Right kidney (tissue), 1 donor: ENCODE measurements at regions not wholly inside any gene's neighbourhood (a gene's known extent, or its start where the extent isn't known, plus 50 kb on each side); places are given as distances from the start of the nearest gene placed in this dataset.

ENCODE experiments used
- DNase-seq: peaks from one replicate; pipeline ENCODE4 v3.0.0-alpha.2; 2016

- no peak for DNase-seq
Measured at GRCh38 chr6:115404446-115404845, 656.2 kb downstream of the FRK start.

DNA sequence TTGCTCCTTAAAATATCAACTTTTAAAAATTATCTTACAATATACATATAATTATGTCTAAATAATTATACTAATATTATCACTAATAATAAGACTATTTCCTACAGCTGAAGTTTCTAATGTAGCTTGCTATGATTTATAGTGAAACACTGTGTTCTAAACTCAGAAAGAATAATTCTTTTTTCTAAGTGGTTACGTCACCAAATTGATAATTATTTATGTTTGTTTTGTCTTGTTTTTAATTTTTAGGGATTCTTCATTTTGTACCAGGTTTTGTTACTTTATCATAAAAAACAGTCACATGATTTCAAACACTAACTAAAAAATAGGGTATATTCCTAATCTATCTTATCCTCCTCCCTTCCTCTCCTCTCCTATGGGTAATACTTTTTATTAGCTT lies 662.1 kb downstream of the FRK start:
- DNase-seq: no peak

DNA sequence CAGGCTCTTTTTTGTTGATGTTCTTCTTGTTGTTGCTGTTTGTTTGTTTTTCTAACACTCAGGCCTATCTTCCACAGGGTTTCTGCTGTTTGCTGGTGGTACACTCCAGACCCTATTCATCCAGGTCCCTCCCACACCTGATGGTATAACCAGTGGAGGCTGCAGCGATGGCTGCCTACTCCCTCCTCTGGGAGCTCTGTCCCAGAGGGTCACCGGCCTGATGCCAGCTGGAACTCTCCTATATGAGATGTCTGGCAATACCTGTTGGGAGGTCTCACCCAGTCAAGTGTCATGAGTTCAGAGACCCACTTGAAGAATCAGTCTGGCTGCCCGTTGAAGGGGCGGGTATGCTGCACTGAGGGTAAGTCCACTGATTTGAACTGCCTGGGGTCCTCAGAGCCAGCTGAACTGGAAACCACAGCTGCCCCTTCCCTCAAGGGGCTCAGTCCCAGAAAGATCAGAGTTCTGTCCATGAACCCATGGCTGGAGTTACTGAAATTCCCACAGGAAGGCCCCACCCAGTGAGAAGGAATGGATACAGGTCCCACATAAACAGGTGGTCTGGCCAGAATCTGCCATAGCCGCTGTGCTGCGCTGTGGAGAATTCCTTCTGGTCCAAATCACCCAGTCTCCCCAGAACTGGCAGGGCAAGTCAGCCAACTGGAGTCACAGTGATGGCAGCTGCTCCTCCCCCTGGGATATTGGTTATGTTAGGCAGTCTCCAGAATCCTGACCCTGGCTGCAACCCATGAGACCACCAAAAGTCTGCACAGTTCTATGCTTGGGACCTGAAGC lies 664.4 kb downstream of the FRK start:
- no peak for DNase-seq

DNA sequence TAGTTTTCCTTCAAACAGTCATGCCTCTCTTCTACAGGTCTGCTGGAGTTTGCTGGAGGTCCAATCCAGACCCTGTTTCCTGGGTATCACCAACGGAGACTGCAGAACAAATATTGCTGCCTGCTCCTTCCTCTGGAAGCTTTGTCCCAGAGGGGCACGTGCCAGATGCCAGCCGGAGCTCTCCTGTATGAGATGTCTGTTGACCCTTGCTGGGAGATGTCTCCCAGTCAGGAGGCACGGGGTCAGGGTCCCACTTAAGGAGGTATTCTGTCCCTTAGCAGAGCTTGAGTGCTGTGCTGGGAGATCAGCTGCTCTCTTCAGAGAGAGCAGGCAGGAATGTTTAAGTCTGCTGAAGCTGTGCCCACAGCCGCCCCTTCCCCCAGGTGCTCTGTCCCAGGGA lies 666.9 kb downstream of the FRK start:
- no peak for DNase-seq

- DNase-seq: no peak
Measured at GRCh38 chr6:115370202-115370601, 690.5 kb downstream of the FRK start.

- DNase-seq: no peak
Measured at GRCh38 chr6:115365783-115366182, 694.9 kb downstream of the FRK start.

DNA sequence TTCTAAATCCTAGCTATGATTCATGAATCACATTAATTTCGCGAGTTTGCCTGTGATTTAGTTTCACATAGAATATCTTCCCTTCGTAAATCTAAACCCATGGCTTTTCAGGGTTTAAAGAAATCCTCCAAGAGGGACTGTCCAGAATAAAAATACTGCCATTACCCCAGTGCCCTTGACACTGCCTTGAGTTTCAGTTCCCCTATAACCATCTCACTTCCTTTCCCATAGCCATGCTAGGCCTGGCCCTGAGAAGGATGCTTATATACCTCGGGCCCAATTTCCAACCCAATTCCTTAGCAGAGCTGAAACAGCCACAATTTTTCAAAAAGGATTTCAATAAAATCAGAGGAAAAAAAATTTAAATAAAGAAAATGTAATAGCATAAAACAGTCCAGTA lies 697.3 kb downstream of the FRK start:
- no peak for DNase-seq

DNA sequence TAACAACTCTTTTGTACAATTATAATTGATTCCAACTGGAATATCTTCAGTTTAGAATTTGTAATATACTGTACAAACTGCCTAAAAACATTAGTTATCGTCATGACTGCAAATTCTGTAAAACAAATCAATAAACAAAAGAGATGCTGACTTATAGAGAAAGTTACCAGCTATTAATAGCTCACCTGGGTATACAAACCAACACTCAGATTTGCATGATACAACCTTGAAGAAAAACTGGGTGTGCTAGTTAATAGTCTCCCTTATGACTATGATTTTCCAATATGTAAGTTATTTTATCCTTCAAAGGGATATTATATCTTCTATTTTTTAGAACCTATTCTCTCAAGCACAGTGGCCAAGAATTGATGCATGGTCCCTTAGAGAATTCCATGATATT lies 698.5 kb downstream of the FRK start:
- DNase-seq: no peak

DNA sequence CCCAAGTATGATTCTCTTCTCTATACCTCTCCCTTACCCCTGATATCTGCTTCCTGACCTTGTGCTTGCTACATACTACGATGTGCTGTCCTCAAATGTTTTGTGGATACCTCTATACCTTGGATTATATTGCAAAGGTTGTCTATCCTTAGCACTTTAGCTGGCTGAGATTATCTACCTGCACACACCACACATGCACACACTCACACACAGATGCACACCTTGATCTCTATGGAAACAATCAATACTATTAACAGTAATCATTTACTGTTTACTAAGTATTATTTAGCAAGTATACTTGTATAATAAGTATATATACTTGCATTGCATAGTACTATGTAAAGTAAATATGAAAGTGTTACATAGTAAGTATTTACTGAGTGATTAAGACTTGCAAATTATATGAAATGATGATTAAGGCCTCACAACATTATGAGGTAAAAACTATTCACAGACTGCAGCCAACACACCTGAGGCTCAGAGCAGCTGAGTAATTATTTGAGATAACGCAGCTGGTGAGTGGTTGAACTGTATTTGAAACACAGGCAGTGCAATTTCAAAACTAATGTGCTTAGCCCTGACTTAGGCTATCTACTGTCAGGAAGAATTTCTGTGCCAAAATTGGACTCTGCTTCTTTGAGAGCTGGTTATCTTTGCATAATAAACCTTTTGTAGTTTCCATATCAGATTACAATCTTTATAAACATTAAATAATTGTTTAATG lies 699.9 kb downstream of the FRK start:
- no peak for DNase-seq

GRCh38 chr6:115358616-115359015 lies 702.1 kb downstream of the FRK start:
- no peak for DNase-seq

GRCh38 chr6:115356371-115356770 lies 704.3 kb downstream of the FRK start:
- no peak for DNase-seq

DNA sequence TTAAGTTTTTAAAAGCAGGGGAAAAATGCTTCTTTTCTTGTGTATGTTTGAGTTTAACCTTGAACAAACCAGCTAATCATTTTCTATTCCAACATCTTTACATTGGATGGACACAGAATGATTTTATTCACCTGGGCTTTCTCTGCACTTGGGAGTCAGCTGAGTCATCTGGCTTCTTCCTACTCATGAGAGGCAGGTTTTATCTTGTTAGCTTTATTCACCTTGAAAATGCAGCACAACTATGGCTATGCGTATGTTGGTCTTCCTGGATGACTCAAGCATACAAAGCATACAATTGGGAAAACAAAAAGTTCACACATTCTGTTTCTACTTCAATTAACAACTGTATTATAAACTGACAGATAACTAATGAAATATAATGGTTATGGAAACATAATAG lies 737.7 kb downstream of the FRK start:
- DNase-seq: no peak

- DNase-seq: no peak
Measured at GRCh38 chr6:115319823-115320222, 740.9 kb downstream of the FRK start.

DNA sequence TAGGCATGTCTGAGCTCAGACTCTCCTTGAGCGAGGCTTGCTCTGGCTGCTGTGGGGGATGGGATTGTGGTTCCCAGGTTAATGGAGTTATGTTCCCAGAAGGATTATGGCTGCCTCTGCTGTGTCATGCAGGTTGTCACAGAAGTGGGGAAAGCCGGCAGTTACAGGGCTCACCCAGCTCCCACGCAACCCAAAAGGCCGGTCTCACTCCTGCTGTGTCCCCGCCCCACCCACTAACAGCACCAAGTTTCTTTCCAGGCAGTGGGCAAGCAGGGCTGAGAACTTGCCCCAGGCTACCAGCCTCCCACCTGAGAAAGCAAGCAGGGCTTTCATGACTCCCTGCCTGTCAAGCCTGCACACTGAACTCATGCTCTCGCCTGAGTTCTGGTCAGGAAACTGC lies 750.5 kb downstream of the FRK start:
- no peak for DNase-seq

DNA sequence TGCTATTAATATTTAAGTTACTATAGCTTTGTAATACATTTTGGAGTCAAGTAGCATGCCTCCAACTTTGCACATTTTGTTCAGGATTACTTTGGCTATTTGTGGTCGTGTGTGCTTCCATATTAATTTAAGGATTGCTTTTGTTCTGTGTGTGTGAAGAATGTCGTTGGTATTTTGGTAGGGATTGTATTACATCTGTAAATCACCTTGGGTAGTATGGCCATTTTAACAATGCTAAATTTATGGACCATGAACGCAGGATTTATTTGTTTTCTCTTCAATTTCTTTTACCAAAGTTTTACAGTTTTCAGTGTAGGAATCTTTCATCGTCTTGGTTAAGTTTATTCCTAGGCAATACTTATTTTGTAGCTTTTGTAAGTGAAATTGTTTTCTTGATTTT lies 758.0 kb downstream of the FRK start:
- DNase-seq: no peak

DNA sequence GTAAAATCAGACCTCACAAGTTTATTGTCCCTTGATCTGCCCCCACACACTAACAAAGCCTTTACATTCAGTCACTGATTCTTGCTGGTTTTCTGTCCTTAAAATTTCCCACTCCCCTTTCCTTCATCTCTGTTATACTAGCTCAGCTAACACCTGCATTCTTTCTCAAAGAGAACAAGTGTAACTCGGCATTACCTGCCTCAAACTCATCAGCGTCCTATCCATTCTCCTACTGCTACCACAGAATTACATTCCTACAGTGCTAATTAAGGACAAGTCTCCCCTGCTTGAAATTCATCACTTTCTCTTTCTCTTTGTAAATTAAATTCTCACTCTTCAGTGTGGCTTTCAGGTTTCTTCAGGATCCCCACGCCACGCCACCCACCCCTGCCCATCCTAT lies 773.2 kb downstream of the FRK start:
- DNase-seq: no peak

DNA sequence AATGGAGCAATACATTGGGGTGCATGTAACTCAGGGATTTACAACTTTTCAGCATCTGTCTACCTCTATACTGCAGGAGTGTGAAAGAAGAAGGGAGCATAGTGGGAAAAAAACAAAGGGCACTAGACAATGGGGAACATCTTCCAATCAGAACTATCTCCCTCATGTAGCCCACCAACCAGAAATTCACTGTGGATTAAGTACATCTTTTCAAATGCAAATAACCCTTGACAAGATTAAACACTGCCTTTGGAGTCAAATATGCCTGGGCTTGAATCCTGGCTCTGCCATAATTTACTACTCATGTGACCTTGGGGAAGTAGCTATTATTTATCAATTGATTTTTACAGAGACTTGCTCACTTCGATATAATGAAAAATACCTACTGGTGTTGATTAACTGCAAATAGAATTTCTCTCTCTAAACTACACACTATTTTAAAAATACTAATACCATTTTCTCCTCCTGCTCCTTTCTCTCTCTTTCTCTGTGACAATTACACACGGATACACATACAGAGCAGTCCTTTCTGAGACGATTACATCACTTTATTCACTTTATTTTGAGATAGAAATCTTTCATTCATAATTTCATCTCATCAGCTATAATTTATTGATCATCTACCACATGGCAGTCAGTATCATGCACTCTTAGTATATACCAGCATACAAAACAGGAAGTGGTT lies 783.7 kb downstream of the FRK start:
- no peak for DNase-seq

- no peak for DNase-seq
Measured at GRCh38 chr6:115272311-115272710, 788.4 kb downstream of the FRK start.

DNA sequence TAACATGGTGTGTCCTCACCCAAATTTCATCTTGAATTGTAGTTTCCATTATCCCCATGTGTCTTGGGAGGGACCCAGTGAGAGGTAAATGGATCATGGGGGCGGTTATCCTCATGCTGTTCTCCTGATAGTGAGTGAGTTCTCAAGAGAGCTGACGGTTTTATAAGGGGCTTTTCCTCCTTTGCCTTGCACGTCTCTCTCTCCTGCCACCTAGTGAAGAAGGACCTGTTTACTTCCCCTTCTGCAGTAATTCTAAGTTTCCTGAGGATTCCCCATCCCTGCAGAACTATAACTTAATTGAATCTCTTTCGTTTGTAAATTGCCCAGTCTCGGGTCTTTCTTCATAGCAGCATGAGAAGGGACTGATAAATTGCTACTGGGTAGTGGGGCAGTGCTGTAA lies 789.3 kb downstream of the FRK start:
- no peak for DNase-seq

DNA sequence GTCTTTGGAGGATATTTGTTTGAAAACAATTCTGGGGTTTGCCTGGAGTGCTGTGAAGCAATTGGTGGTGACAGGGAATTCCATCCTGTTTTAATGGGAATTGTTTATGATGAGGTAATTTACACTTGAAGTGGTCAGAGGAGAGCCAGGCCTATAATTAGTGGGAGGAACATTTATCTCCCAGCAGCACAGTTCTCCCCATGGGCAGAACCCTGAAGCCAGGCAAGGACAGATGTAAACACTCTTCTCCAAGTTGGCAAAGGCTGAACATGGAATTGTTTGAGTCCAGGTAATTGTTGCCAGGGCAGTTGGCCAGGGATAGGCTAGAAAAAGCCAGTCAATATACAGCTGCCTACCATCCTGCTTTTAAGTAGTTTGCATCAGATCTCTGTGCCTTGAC lies 789.7 kb downstream of the FRK start:
- DNase-seq: no peak

DNA sequence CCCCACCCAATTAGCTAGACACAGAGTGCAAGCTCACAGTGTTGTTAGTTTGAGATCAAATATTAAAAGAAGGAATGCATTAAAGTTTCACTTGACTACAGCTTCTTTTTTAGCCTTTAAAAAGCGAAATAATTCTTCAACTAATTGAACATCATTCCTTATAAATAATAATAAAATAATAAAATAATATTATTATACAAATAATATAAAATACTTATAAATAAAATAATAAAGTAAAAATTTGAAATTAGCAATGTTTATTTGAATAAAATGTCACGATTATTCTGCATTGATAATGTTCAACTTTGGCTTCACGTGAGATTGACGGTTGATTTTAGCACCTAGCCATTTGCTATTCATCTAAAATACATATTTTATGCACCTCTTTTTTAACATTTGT lies 819.3 kb downstream of the FRK start:
- DNase-seq: no peak

DNA sequence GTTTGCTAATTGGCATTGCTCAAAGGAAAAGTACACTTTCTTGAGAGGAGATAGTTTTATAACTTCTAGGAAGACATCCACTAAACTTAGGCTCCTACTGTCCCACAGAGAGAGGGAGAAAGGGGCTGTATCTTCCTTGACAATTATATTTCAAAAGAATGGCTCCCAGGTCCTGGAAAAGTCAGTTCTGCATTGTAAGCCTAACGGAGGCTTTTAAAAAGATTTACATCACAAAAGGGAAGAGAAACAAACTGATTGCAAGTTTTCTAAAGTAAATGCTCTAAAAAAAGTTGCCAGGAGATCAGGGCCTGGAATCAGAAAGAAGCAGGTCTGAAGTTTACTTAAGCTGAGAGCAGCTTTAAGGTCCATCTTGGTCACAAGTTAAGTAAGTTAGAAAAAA lies 839.5 kb downstream of the FRK start:
- no peak for DNase-seq

DNA sequence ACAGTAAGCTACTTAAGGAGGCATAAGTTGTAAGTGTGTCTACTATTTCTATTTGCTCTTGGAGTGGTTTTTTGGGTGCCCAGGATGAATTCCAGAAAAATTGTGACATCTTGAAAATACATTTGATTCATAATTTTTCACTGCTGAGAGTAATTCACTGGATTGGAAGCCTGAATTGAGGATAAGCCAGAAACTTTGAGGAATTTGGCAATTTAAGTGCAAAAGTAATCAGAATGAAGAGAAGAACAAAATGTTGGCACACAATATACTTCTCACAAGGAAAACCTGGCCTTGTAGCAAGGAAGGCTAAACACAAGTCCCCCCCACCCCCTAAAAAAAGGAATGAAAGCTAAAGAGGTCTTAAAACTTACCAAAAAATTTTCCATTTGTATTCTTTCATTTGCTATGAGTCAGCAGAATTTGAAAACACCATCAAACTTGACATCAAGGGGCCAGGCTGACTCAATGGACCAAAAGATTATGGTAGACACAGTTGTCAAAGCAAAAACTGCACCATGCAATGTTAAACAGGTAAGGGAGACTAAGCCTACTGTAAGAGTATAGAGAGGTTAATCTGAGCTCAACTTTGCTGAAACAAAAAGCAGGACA lies 840.0 kb downstream of the FRK start:
- no peak for DNase-seq
